ENCODE measurements at regions not wholly inside any gene's neighbourhood (a gene's known extent, or its start where the extent isn't known, plus 50 kb on each side); places are given as distances from the start of the nearest gene placed in this dataset.
"Not testable (repeated sequence)": the region's sequence is repeated elsewhere in the genome, so short reads cannot be mapped to it uniquely, and the experiment has no call there.

DNA sequence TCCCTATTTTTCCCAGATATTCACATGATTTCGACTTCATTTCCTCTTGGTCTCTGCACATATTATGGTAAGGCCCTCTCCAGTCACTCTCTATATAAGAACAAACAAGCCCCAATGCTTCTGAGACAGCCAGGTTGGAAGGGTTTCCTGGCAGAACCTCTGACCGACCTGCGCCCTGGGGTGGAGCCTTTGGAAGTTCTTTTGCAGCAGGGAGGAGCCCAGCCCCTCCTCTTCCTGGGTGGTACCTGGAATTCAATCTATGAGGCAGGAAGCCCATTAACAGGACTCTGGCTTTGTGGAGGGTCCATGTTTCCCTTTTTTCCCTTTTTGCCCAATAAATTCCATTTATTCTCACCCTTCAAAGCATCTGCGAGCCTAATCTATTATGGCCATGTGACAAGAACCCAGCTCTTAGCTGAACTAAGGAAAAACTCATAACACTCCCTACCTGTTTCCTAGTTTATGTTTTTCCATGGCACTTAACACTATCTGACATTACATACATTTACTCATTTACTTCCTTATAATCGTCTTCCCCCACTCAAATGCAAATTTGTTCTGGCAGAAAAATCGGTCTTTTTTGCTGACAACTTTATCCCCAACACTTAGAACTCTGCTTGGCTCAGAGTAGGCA lies 92.5 kb upstream of the FRMD4A start:
- DNase-seq: no peak

DNA sequence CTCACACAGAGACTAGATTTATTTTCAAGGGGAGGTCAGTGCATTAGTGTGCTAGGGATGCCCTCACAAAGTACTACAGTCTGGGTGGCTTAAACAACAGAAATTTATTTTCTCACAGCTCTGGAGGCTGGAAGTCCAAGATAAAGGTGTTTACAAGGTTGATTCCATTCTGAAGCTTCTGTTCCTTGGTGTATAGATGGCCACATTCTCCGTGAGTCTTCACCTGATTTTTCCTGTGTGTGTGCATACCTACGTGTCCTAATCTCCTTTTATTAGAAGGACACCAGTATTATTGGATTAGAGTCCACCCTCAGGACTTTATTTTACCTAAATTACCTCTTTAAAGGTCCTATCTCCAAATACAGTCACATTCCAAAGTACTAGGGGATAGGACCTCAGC lies 91.7 kb upstream of the FRMD4A start:
- DNase-seq: no peak

- DNase-seq: no peak
These were observed 91.2 kb upstream of the FRMD4A start for GRCh38 chr10:14421941-14422340.

DNA sequence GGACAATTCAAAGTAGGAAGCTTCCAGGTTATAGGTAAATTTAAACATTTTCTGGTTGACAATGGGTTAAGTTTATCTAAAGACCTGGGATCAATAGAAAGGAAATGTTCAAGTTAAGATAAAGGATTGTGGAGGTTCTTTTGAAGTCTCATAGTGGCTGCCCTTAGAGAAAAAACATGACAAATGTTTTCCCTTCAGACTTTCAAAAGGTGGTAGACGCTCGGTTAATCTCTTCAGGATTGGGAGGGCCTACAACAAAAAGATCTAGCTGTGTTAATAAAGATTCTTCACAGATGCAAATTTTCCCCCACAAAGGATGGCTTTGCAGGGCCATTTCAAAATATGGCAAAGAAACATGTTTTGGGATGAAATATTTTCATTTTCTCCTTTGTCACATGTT lies 86.6 kb upstream of the FRMD4A start:
- not testable (repeated sequence) for DNase-seq

GRCh38 chr10:14416308-14416700 lies 85.6 kb upstream of the FRMD4A start:
- DNase-seq: peak; percentile 92

DNA sequence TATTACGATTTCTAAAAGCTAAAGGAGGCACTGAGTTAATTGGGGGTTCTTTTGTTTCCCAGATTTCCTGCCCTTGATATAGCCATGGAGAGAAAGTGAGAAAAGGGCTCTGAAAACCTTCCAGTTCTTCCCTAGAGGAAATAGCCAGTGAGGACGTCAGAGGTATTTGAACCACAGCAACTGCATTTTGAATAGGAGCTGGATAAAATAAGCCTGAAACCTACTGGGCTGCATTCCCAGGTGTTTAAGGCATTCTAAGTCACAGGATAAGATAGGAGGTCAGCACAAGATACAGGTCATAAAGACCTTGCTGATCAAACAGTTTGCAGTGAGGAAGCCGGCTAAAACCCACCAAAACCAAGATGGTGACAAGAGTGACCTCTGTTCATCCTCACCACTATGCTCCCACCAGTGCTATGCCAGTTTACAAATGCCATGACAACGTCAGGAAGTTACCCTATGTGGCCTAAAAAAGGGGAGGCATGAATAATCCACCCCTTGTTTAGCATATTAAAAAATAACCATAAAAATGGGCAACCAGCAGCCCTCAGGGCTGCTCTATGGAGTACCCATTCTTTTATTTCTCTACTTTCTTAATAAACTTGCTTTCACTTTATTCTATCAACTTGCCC lies 85.1 kb upstream of the FRMD4A start:
- DNase-seq: no peak

DNA sequence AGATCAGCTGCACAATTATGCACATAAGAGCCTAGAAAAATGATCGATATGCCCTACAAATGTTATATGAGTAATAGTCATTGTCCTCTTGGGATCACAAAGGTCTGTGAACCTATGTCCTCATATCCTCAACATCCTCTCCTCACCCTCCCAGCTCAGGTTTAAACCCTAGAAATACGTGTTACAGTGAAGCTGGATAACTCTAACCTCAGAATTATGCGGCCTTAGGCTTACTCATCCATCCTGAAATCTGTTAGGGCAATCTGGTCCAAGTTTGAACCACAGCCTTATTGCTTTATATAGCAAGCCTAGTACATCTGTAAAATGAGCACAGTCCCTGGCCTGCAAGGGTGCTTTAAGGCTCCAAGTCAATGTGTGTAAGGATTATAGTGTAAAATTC lies 84.2 kb upstream of the FRMD4A start:
- DNase-seq: no peak

- peak; percentile 59 for DNase-seq
These were observed 82.8 kb upstream of the FRMD4A start for GRCh38 chr10:14413523-14413922.

GRCh38 chr10:14412624-14413023 lies 81.9 kb upstream of the FRMD4A start:
- no peak for DNase-seq

DNA sequence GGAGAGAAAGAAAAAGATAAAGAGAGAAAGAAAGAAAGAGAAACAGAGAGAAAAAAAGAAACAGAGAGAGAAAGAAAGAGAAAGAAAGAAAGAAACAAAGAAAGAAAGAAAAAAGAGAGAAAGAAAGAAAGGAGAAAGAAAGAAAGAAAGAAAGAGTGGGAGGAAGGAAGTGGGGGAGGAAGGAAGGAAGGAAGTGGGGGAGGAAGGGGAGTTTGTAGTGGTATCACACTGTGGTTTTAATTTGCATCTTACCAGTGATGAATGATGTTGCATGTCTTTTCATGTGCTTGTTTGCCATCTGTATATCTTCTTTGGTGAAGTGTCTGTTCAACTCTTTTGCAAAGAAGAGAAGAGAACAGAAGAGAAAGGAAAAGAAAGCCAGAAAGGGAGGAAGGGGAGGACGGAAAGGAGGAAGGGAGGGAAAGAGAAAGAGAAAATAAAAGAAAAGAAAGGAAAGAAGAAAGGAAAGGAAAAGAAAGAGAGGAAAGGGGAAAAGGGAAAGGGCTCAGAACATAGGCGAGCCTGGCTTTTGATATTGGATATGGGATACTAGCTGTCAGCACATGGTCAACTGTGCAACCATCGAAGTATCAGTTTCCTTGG lies 79.2 kb upstream of the FRMD4A start:
- DNase-seq: no peak

- DNase-seq: no peak
These were observed 78.5 kb upstream of the FRMD4A start for GRCh38 chr10:14409247-14409646.

DNA sequence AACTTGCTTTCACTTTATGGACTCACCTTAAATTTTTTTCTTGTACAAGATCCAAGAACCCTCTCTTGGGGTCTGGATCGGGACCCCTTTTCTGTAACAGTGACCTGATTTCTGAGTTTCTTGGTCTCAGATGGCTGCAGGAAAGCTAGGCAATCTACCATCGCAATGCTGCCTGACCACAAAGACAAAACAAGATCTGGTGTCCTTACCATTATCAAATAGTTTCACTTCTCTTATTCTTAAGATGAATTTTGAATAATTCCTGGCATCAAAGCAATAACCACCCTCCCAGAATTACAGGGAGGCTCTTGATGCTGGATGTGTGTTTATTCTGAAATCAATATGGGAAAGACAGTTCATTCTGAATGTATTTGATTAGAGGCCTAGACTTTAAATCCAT lies 77.4 kb upstream of the FRMD4A start:
- DNase-seq: no peak

DNA sequence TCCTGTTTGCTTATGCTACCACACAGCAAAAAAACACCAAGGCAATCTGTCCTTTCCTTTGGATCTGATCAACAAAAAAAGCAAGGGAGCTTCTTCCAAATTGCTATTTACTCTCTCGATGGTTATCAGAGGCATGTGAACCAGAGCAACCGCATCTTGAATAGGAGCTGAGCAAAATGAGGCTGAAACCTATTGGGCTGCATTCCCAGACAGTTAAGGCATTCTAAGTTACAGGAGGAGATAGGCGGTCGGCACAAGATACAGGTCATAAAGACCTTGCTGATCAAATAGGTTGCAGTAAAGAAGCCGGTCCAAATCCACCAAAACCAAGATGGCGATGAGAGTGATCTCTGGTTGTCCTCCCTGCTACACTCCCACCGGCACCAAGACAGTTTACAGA lies 76.8 kb upstream of the FRMD4A start:
- peak; percentile 93 for DNase-seq

DNA sequence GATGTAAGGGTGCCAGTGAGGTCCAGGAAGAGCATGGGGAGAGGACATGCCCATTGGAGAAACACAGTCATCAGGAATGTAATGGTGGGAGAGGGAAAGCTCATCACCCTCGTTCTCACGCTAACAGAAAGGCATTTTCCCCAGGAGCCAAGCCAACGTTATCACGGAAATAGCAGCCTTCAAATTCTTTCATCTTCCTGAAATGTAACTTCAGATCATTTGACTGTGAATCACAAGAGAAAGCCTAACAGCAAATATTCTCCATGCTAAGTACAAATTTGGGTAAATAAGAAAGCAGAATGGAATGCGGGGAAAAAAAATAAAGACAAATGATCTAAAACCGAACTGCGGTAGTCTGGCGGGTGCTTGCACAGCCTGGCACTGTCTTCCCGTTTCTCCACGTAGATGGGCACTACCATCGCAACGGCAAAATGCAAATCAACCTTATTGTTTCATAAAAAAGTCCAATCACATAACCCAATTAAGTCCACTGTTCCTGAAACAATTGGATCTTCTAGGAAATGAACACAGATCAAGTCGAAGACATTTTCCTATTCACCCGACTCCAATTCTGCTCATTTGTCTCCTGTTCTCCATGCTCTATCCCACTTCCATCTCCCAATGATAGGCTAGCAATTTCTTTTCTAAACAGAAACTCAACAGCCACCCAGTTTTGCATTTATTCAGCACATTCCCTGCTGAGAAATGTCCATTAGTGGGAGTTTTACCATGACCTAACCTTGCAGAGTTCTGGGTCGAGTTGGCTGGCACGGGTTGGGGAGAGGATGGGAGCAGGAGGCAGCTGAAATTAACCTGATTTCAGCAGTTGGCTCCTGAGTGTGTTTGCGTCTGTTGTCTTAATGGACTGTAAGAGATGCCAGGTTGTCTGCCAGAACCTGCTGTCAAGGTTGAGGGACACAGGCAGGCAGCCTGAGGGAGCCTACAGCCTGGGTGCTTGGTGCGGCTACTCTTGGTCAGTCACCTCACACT lies 74.6 kb upstream of the FRMD4A start:
- no peak for DNase-seq

GRCh38 chr10:14403881-14404623 lies 73.3 kb upstream of the FRMD4A start:
- DNase-seq: no peak

- peak; percentile 64 for DNase-seq
These were observed 72.6 kb upstream of the FRMD4A start for GRCh38 chr10:14403359-14403758.

GRCh38 chr10:14399641-14400040 lies 68.9 kb upstream of the FRMD4A start:
- DNase-seq: no peak

- peak; percentile 86 for DNase-seq
These were observed 66.3 kb upstream of the FRMD4A start for GRCh38 chr10:14397066-14397465.

DNA sequence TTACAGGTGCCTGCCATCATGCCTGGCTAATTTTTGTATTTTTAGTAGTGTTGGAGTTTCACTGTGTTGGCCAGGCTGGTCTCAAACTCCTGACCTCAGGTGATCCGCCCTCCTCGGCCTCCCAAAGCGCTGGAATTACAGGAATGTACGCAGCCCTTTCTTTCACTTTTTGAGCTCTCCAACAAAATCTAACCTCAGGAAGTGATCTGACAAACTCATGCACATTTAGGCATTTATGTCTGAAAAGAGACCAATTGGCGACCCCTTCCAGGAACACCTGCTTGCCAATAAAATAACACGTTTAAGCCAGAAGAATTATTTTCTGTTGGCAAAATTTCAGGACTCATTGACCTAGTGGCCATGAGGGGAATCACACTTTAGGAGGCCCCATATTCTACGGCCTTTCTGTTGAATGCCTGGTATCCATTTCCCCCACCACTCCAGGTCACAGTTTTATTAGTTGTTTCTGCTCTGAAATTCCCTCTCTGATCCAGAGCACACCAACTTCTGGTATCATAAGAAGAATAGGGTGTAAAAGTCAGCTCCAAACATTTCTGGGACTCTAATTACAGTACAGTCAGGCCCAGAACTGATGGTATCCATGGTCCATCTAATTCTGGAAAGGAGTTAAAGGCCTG lies 65.8 kb upstream of the FRMD4A start:
- peak; percentile 29 for DNase-seq

DNA sequence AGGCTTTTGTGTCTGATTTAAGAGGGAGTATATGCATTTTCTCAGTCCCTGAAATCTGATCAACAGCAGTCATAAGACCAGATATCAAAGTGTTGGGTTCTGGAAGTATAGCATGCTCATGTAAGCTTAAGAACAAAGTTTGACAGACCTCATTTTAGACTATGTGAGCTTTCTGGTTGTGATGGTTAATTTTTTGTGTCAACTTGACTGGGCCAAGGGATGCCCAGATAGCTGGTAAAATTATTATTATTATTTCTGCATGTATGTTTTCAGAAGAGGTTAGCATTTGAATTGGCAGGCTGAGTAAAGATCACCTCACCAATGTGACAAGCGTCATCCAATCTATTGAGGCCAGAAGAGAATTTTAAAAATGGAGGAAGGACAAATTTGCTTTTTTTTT lies 63.5 kb upstream of the FRMD4A start:
- DNase-seq: no peak

- peak; percentile 10 for DNase-seq
These were observed 60.6 kb upstream of the FRMD4A start for GRCh38 chr10:14391342-14391741.

DNA sequence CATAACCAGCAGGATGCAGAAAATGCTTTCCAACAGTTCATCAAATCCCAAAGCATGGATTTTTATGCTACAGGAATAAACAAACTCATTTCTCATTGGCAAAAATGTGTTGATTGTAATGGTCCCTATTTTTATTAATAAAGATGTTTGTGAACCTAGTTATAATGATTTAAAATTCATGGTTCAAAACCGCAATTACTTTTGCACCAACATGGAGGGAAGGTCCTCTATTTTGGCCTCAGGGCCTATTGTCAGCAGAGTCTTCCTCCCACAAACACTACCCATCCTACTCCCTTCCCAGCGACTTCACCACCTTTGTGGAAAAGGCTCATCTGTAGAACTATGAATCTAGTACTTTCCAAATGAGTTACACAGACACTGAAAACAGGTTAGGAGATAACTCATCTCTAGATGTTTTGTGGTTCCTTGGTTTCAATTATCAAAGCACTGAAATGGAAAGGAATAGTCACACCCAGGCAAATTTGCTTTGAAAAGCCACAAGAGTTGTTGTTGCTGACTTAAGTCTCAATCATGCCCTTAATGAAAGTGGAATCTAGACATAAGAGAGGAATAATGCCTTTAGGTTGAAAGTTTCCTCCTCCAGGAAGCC lies 59.4 kb upstream of the FRMD4A start:
- DNase-seq: peak; percentile 2

All from islet precursor cell (in vitro differentiated cells).